ENCODE measurements at regions not wholly inside any gene's neighbourhood (a gene's known extent, or its start where the extent isn't known, plus 50 kb on each side); places are given as distances from the start of the nearest gene placed in this dataset.
A peak's percentile ranks its signal among the peaks of the same experiment; 100 is the strongest.

DNA sequence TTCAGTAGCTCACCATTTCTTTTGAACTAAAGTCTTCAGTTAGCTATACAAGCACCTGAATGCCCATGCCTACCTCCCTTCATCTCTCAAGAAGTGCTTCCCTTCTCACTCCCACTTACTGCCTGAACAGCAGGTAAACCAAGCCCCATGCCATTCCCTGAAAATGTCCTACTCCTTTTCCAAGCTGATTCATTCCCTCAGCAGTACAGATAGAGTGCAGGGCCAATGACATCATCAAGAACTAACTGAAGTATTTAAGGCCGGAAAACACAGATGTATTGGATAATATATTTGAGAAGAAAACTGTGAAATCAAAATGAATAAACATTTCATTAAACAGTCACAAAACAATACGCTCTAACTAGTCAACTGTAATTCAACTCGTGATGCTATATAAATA lies 478.8 kb upstream of the CDH11 start:
- Mint-ChIP-seq H3K9me3 (no peaks in the 10 kb centered on the region; the same call in 1 of the 2 replicates), H3K27ac (no peak overlapping the region), H3K27me3 (ENCODE audit: insufficient read depth) (peaks cover 9% of the 10 kb centered on the region), H3K36me3 (ENCODE audit: low read depth) (no peaks in the 10 kb centered on the region), H3K4me3 (no peak overlapping the region), H3K4me1 (ENCODE audit: low read depth) (peaks cover 6% of the 10 kb centered on the region)
- TF ChIP-seq, protein P1, sequence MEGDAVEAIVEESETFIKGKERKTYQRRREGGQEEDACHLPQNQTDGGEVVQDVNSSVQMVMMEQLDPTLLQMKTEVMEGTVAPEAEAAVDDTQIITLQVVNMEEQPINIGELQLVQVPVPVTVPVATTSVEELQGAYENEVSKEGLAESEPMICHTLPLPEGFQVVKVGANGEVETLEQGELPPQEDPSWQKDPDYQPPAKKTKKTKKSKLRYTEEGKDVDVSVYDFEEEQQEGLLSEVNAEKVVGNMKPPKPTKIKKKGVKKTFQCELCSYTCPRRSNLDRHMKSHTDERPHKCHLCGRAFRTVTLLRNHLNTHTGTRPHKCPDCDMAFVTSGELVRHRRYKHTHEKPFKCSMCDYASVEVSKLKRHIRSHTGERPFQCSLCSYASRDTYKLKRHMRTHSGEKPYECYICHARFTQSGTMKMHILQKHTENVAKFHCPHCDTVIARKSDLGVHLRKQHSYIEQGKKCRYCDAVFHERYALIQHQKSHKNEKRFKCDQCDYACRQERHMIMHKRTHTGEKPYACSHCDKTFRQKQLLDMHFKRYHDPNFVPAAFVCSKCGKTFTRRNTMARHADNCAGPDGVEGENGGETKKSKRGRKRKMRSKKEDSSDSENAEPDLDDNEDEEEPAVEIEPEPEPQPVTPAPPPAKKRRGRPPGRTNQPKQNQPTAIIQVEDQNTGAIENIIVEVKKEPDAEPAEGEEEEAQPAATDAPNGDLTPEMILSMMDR (IDR thresholded peaks at IDR 0.05): no peak
- peak; percentile 23 for DNase-seq

DNA sequence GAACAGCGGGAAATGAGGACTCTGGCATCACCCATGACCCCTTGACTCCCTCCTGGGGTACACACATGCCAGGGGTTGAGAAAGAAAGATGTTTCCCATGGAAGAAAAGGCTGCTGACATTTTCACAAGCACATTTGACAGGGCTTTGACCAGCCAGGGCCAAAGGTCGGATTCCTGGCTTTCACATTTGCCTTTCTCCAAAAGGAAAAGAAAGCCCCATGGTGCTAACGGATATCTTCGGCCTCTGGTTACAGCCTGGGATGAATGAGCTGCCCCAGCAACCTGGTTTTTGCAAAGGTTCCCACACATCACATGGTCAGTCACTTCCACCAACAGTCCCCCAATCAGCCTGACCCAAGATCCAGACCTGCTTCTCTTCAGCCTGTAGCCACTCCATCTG lies 478.2 kb upstream of the CDH11 start:
- Mint-ChIP-seq H3K36me3 (ENCODE audit: low read depth) (no peaks in the 10 kb centered on the region), H3K4me1 (ENCODE audit: low read depth) (peaks cover 6% of the 10 kb centered on the region), H3K4me3 (no peak overlapping the region), H3K27me3 (ENCODE audit: insufficient read depth) (peaks cover 9% of the 10 kb centered on the region), H3K27ac (no peak overlapping the region), H3K9me3 (no peaks in the 10 kb centered on the region; the same call in 1 of the 2 replicates)
- TF ChIP-seq, protein P1 (IDR thresholded peaks at IDR 0.05): no peak
- DNase-seq: no peak

DNA sequence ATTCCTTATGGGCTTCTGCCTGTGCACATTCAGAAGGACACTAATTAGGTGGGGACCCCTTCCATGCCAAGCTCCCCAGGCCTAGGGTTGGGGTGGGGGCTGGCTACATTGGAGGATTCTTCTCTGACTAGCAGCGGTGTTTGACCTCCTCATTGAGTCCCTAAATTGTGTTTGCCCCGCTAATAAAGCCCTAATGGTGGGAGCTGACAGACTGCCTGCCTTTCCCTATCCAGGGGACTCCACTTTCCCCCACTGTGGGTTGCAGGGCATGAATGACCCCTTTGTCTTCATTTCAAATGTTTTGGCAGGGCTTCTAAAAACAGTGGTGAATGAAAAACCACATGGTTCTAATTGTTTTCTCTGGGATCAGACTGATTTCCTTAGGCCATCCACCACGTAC lies 476.8 kb upstream of the CDH11 start:
- Mint-ChIP-seq H3K27ac (no peak overlapping the region), H3K36me3 (ENCODE audit: low read depth) (no peaks in the 10 kb centered on the region), H3K4me3 (no peak overlapping the region), H3K9me3 (no peaks in the 10 kb centered on the region; the same call in 1 of the 2 replicates), H3K4me1 (ENCODE audit: low read depth) (peaks cover 6% of the 10 kb centered on the region), H3K27me3 (ENCODE audit: insufficient read depth) (peaks cover 10% of the 10 kb centered on the region)
- TF ChIP-seq, protein P1 (IDR thresholded peaks at IDR 0.05): no peak
- no peak for DNase-seq

DNA sequence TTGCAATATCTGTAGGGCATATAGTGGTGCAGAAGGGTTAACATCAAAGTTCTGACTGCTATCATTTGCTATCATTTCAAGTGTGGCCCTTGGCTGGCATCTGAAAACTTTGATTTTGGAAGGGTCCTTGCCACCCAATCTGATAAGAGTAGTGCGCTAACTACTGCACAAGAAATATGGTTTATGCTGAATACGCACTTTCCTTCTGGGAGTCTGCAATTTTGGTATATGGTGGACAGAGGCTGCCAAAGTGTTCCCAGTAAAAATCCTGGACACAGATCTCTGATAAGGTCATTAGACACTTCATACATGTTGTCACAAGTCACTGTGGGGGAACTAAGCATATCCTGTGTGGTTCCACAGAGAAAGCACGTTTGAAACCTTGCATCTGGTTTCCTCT lies 461.6 kb upstream of the CDH11 start:
- TF ChIP-seq, protein P1 (IDR thresholded peaks at IDR 0.05): no peak
- H3K4me1 Mint-ChIP-seq (ENCODE audit: low read depth): no peaks in the 10 kb centered on the region
- no peak for DNase-seq
- H3K27ac Mint-ChIP-seq: no peak overlapping the region
- H3K27me3 Mint-ChIP-seq (ENCODE audit: insufficient read depth): no peaks in the 10 kb centered on the region; the same call in 1 of the 2 replicates
- no peaks in the 10 kb centered on the region for H3K36me3 Mint-ChIP-seq (ENCODE audit: low read depth)
- H3K9me3 Mint-ChIP-seq: no peaks in the 10 kb centered on the region
- no peak overlapping the region for H3K4me3 Mint-ChIP-seq

DNA sequence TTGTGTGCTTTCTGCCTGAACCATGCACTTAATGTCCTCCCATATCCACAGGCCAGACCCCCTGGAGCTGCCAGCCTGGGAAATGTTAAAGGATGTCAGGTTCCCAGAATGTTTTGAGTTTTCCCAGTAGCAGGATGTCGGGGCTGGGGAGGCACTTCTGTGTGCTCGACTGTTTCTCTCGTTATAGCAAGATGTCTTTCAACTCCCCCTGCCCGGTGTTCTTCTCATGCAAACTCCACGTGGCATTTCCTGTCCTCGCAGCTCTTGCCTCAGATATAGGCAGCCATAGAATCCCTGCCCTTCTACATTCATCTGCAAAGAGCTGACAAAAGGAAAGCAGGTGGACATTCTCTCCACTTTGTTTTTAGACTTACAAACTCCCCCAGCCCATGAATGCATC lies 457.2 kb upstream of the CDH11 start:
- TF ChIP-seq, protein P1 (IDR thresholded peaks at IDR 0.05): no peak
- H3K27ac Mint-ChIP-seq: no peak overlapping the region
- no peaks in the 10 kb centered on the region; the same call in 1 of the 2 replicates for H3K27me3 Mint-ChIP-seq (ENCODE audit: insufficient read depth)
- no peaks in the 10 kb centered on the region for H3K9me3 Mint-ChIP-seq
- no peak for DNase-seq
- H3K4me1 Mint-ChIP-seq (ENCODE audit: low read depth): peaks cover 4% of the 10 kb centered on the region; the same call in 1 of the 2 replicates
- no peaks in the 10 kb centered on the region for H3K36me3 Mint-ChIP-seq (ENCODE audit: low read depth)
- no peak overlapping the region for H3K4me3 Mint-ChIP-seq

DNA sequence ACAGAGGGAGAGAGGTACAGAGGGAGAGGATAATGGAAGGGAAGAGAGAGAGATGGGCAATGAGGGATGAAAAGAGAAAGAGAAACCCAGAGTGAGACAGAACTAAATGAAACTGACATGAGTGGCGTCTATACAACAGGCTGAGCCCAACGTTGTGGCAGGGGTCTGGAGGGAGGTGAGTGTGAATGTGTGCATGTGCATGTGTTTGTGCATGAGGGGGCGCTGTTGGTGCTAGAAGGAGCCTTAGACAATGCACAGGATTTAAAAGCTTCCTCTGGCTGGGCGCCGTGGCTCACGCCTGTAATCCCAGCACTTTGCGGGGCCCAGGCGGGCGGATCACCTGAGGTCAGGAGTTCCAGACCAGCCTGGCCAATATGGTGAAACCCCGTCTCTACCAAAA lies 454.8 kb upstream of the CDH11 start:
- TF ChIP-seq, protein P1 (IDR thresholded peaks at IDR 0.05): peak; percentile 28; the same call in 1 of the 2 replicates
- H3K36me3 Mint-ChIP-seq (ENCODE audit: low read depth): no peaks in the 10 kb centered on the region
- H3K9me3 Mint-ChIP-seq: no peaks in the 10 kb centered on the region
- no peak for DNase-seq
- H3K4me3 Mint-ChIP-seq: no peak overlapping the region
- H3K4me1 Mint-ChIP-seq (ENCODE audit: low read depth): peaks cover 28% of the 10 kb centered on the region
- no peaks in the 10 kb centered on the region; the same call in 1 of the 2 replicates for H3K27me3 Mint-ChIP-seq (ENCODE audit: insufficient read depth)
- H3K27ac Mint-ChIP-seq: no peak overlapping the region
